ENCODE measurements at regions not wholly inside any gene's neighbourhood (a gene's known extent, or its start where the extent isn't known, plus 50 kb on each side); places are given as distances from the start of the nearest gene placed in this dataset.

DNA sequence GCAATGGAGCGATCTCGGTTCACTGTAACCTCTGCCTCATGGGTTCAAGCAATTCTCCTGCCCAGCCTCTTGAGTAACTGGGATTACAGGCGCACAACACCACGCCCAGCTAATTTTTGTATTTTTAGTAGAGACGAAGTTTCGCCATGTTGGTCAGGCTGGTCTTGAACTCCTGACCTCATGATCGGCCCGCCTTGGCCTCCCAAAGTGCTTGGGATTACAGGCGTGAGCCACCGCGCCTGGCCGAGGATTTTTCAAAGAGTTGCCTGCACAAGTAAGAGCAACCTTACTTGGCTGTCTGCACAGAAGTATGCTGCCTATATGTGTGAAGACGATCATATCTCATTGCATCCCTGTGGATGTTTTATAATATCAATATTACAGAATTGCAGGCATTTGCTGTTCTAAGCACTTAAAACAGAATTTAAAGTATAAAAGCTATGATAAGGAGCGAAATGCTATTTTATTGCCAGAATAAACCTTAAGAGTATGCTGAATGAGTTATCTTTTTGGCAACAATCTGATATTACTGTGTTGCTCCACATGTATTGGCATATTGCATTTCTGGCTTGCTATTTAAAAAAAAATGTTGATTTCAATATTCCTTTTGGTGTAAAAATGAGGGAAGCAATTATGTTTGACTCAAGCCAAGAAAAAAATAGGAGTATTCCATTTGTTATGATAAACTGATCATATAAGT is 379.4 kb upstream of the SEMA3D start:
- DNase-seq = no peak

DNA sequence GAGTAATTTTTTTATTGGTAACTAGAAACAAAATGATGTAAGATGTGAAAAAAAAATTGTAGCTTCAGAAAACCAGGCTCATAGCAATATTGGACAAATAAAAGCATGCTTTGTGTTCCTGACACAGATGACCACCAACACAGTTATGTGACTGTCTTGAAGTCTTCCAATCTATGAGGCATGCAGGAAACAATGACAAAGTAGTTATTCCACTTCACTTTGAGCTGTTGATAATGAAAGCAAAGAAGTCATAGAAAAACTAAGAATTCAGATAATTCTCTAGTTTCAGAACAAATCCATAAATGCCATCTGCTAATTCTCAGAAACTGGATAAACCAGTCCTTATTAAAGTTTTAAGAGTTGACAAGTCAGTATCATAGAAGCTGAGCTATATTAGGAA is 378.4 kb upstream of the SEMA3D start:
- peak; percentile 56 for DNase-seq

DNA sequence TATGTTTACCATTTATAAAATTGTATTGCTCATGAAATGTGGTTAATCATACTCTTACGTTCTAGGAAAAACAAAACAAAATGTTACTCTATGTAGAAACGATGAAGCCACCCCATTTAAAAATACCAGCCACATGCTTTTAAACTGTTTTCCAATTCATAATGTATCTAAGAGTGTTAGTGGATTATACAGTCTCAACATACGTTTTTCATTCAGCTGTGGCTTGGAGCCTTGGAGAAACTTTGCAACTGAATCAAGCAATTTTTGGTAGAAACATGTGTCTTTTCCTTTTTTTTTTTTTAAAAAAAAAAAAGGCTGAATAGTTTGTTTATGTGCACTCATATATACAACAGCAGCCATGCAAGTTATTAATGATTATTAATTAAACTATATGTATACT is 378.0 kb upstream of the SEMA3D start:
- peak; percentile 22 for DNase-seq

DNA sequence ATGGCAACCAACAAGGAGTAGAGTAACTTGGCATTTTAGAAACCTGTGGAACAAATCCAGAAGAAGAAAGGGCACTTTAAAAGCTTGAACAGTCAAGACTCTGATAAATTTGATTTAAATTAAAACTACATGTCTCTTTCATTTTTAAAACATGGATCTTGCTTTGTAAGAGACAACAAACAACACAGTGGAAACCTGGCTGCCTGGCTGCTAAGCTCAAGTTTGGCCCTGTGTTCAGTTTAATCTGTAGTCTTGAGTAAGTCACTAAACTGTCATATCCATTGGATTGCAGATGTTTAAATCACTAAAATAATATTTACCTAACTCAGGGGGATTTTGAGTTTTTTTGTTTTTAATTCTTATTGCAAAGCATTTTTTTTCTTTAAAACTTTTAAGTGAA is 374.9 kb upstream of the SEMA3D start:
- peak; percentile 13 for DNase-seq

DNA sequence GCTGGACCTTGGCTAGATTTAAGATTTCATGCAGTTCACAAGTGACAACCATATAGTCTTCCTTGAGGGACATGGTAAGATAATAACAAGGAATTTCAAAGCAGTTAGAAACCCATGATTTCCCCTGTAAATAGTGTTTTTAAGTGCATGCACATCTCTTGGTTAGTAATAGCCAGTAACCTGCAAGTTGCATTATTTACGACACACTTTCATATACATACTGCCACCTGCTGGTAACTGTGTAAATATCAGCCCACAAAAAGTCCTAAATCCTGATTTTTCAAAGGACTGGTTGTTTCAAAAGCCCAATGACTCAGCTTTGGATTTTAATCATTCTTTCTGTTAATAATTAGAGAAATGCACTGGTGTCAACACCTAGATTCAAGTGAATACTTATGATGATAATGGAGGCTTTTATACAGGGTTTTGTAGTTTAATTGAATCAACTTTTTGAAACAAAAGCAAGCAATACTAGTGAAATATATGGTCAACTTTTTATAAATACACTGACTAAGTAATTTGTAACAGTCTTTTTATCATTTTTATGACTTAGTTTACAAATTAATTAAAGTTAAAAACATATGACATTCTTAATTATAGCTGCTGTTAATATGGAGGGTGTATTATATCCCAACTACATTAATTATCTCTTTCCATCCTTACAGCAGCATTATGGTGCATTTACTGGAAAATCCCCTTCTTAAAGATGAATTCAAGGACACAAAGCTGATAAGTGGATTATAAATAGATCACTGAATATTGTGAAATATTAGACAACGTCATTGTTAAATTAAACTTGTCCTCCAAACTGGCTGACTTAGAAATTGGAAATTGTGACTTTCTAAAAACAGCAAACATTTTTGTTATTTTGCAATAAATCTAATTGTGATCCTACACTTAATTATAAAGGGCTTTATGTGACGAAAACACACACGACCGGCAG is 367.7 kb upstream of the SEMA3D start:
- DNase-seq = peak; percentile 80

DNA sequence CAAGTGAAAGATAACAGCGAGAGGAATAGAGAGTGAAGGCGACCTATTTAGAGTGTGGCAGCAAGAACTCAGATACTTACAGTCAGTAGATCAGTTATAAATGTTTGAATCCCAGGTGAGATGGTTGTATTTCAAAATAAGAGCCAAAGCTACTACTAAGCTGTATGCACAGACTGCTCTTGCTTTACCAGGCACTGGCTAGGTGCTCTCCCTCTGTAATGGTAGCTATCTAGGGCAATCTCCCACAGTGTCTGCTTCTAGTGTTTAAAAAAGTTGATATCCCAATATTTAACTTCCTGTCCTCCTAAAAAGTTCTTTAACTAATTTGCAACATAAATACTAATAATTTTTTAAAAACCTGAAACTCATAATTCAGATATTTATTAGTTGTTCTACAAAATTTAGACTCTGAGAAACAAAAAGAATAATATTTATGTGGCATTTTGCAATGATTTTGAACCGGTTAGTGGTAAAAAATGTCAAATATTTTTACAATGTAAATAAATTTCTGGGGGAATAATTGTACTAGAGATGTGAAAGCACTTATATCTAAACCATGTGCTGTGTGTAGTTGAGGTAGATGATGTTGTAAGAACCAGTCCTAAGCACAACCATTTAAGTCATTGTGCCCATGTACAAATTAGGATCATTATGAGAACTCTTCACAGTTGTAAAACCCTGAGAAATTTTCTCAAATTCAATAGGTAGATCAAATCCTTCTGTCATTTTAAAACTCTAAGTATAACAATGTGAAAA is 349.3 kb upstream of the SEMA3D start:
- DNase-seq = peak; percentile 44

DNA sequence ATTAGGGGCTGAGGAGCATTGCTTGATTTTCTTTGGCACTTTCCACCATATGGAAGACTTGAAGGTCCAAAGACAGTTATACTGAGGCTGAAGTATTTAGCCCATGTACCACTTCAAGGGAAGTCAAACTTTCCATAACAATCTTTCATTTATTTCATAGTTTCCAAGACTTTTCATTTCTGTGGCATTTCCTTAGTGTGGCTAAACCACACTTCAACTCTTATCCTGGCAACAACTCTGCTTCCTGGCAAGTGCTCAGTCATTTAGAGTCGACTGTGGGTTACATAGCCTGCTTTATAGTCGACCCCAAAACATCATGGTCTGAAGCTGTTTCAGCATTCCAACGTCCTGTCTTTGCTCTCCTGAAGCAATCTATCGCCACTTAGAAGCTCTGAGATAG is 343.0 kb upstream of the SEMA3D start:
- DNase-seq = peak; percentile 92

DNA sequence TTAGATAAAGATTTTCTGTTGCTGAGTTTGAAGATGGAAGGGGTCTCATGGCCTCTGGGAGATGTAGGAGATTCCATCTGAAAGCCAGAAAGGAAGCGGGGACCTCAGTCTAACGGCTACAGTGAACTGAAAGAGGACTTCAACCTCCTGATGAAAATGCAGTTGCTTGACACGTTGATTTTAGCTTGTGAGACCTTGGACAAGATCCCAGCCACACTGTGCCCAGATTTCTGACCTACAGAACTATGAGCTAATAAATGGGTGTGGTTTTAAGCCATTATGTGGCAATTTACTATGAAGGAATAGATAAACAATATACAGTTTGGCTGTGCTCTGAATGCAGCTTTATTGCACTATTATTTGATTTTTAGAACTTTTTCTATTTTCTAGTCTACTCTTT is 342.3 kb upstream of the SEMA3D start:
- DNase-seq = peak; percentile 42

DNA sequence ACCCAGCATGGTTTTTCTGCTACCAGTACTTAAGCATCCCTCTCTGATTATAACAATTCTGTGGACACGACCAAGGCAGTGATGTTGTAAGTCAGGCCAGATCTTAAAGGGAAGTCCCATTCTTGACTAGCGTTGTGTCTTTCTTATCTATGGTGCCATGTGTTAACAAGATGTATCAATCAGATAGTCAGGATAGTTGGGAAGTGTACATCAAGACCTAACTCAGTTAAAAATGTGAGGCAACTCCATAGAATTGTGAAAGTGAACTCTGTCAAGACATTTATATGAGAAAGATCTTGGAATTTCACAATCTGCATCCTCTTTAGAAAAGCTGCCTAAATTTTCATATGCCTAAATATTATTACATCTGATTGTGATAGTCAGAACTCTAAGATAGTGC is 341.7 kb upstream of the SEMA3D start:
- no peak for DNase-seq

DNA sequence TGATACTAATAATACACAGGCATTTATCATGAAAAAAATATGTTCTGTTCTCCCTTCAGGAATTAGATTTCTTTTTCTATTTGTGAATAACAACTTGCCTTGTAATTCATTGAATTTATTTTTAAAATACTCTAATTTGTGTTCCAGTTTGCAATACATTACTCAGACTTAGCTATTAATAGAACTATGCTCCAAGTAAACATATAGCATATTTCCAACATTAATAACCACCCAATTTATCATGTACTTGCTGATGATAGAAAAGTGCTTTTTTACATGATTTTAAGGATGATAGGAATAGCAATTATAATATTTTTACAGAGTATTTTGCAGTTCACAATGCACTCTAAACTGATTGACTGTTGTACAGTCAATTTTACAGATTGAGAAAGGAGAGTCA is 338.8 kb upstream of the SEMA3D start:
- peak; percentile 62 for DNase-seq

DNA sequence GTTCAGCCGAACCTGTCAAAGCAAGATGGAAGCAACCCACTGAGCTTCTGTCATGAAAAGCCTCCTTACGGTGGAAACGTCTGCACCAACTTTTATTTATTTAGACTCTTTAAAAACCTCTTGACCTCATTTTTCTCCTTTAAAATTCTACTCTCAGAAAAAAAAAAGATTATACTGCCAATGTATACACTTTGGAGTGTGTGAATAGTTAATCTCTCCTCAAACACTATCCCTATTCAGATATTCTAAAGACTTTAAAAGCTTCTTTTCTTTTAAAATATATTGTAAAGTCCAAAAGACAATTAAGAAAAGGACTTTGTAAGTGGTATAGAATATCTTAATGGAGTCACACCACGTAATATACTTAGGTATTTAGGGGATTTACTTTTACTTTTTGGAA is 335.2 kb upstream of the SEMA3D start:
- no peak for DNase-seq

DNA sequence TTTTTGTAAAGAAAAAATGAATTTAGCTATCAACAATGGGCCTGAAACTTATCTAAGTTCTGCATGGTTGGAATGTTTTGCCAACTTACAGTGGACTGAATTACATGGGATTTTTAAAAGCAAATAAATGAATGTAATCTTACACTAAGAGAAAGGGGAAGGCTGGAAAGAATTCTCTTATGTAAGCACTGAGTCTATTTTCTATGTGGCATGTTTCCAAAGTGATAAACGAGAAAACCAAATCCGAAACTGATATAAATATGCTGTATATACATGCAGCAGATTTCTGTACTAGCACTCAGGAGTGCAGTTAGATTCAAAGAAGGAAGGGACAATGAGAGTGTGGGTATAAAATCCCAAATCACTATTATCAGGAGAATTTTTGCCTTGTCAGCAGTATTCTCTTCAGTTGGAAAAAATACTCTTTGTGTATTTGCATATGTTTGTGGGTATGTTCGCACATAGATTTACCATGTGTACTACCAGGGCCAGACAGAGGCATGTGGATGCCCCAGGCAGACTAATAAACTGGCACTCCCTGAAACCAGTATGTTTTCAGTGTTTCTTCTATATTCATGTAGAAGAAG is 334.3 kb upstream of the SEMA3D start:
- peak; percentile 26 for DNase-seq

DNA sequence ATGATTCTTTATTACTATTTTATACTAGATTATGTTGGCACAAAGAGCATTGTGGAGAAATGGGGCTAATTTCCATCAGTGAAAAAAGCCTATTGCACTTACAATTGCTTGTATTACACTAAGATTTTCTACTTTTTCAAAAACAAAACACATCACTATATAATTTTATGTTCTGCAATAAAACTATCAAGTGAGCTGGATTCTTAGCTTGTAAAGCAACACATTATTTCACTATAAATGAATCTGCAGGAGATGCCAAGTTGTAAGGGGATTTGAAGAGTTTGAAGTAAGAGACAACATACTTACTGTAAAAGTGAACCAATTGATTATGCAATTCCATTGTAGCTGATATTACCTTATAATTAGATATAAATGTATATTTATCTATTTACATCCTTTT is 333.3 kb upstream of the SEMA3D start:
- DNase-seq = no peak

DNA sequence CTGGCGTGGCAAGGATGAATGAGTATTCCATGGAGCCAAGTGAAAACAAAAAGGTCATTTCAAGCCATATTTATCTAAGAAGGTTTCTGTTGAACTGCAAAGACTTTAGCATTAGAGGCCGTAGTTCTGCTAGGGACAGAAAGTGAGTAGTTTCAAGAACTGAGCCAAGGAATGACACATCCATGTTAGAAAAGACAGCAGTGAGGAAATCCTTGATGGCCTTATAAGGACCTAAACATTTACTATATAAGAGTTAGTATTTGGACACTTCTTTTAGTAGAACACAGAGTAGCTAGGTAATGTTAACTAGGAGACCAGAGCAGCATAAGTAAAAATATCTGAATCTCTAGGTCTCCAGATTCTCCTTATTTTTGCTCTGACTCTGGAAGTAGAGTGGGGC is 329.8 kb upstream of the SEMA3D start:
- peak; percentile 39 for DNase-seq

DNA sequence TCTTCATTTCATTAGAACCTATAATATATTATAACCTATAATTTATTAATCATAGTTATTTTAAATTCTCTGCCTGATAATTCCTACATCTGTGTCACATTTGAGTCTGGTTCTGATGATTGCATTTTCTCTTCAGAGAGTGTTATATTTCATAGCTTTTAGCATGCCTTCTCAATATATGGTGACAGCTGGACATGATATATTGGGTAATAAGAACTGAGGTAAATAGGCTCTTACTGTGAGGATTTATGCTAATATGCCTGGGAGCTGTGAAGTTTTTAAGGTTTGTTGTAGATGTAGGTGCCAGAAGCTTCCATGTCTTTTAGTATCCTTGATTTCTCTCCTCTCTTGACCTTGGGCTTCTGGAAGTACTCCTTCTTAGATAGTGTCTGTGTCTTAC is 325.9 kb upstream of the SEMA3D start:
- peak; percentile 29 for DNase-seq

DNA sequence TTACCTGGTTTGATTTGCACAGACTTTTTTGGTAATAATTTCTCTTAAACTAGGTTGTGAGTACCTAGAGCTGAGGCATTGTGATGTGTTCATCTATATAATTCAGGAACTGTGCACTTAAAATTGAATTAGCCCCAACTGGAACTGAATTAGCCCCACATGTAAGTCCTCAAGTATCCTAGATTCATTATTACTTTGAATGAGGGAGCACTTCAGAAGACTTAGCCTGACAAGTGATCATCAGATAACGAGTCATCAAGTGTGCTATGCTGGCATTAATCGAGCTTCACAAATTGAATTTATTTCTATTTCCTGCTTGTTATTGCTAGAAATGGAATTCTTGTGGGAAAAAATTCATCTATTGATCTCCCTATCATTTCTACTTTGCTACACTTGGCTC is 323.4 kb upstream of the SEMA3D start:
- no peak for DNase-seq

DNA sequence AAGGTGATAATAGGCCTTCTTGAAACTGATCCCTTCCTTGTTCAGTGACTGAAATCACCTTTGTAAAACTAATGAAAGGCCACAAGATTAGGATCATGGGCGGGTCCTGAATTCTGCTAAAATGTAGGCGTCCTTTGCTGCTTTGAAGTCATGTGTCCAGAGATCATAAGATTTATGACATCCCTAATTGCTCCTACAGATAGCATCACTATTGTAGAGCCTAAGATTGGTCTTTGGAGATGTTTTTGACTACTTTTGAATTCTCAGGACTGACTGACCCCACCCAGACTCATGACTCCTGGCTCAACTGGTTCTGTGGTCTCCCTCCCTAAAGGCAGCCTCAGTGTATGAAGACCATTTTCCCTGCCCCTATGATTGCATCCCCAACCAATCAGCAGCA is 322.6 kb upstream of the SEMA3D start:
- DNase-seq = no peak

DNA sequence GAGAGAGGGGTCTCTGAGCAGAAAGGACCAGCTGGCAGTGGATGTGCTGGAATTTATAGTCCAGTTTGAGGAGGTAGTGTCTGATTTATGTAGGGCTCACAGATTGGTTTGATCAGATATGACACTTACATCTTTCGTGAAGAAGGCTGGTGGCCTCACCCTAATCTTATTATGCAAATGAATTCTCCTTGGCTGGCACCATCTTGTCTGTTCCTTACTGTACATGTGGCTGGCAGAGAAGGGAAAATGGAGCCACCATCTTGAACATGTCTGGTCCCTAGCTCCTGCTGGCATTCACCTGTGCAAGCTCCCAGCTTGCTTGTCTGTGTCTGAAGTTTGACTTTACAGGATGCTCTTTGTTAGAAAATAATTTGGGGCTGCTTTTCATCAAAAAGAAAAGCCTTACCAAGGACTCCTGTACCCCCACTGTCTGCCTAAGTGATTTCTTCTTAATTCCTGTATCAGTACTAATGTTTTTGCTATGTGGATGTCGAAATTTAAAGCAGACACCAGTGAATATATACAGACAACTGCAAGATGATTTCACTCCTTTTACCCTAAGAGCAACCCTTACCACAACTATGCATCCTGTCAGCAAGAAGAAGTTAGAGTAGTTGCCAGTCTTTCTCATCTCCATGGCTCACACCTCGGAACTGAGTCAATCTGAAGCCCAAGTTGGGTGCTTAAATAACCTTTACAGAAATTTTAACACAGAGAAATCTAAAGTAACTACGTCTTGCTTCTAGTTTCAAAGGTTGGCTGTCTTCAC is 322.0 kb upstream of the SEMA3D start:
- DNase-seq = peak; percentile 96

DNA sequence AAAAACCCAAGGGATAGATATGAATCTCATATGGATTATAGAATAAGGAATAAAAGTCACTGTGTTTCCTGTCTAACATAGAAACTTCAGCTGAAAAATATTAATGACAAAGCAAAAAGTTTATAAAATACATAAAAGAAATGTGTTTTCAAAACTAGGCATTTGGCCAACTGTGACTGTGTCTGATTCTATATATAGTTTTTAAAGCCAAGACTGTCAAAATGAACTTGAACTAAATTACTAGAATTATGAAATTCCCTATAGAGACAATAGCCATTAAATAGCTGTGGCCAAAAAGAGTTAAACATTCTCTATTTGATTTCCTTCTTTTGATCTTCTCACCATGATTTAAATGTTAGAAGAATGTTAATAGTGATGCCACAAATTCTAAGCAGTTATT is 311.2 kb upstream of the SEMA3D start:
- DNase-seq = peak; percentile 69

DNA sequence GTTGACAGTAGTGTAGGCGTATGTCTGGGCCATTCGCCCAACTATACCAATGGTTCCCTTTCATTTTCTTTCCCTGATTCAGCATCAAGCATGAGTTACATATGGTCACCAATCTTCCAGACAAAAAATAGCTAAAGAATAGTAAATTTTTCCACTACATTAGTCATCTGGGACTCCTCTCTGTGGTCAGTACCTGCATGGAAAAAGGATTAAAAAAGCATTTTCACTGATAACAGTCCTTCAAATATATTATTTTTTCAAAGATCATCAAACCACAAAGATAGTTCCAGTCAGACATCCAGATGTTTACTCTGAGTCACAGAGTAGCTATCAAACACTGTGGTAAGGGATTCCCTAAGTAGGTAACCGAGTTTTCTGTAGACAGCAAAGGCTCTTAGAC is 302.6 kb upstream of the SEMA3D start:
- DNase-seq = peak; percentile 85

DNA sequence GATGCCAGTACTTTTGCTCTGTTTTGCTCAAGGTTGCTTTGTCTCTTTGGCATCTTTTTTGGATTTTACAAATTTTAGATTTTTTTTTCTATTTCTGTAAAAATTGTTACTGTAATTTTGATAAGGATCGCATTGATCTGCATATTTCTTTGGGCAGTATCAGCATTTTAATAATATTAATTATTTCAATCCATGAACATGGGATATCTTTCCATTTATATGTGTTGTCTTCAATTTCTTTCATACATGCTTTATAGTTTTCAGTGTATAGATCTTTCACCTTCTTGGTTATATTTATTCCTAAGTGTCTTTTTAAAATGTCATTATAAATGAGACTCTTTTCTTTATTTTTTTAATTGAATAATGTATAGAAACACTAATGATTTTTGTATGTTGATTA is 301.6 kb upstream of the SEMA3D start:
- no peak for DNase-seq

DNA sequence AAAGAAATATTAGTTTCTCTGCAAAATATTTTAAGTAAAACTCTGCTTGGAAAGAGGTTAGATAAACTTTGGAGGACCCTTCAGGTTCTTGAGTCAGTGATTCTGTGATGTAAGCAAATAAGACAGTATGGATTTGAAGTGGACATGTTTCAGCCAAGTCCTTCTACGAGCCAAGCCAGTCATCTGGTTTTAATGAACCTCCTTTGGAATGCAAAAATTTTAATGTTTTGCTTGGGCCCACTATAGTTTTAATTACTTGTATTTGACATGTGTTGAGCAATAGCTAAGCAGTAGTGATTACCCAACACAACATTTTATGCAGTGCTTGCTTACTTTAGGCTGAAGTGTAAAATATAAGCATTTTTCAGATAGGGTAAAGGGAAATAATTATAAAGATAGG is 296.3 kb upstream of the SEMA3D start:
- DNase-seq = peak; percentile 89
